T-helper 1 cell treated with Interleukin-12 subunit alpha and Interleukin-12 subunit beta and Interleukin-4 antibody, amounts not matched to agents 30 μg/mL and 1 μg/mL, for 36 hours (primary cell): ENCODE measurements at regions not wholly inside any gene's neighbourhood (a gene's known extent, or its start where the extent isn't known, plus 50 kb on each side); places are given as distances from the start of the nearest gene placed in this dataset.

ENCODE experiments used
- H3K27ac Mint-ChIP-seq: one replicate; pipeline ENCODE4 v1.8.0; 2021; ENCODE audit warnings: mild to moderate bottlenecking, mixed read lengths
- H3K27me3 Mint-ChIP-seq: one replicate; pipeline ENCODE4 v1.8.0; 2021; ENCODE audit warnings: low read depth, mixed read lengths
- H3K36me3 Mint-ChIP-seq: one replicate; pipeline ENCODE4 v1.8.0; 2021; ENCODE audit warnings: low read depth, mixed read lengths
- H3K4me1 Mint-ChIP-seq: one replicate; pipeline ENCODE4 v1.8.0; 2021; ENCODE audit warnings: low read depth, mixed read lengths
- H3K4me3 Mint-ChIP-seq: one replicate; pipeline ENCODE4 v1.8.0; 2021; ENCODE audit warnings: mild to moderate bottlenecking, moderate library complexity, mixed read lengths
- H3K9me3 Mint-ChIP-seq: one replicate; pipeline ENCODE4 v1.8.0; 2021; ENCODE audit warnings: mixed read lengths

- Mint-ChIP-seq H3K27ac (no peak overlapping the region), H3K36me3 (no peaks in the 10 kb centered on the region), H3K9me3 (no peaks in the 10 kb centered on the region), H3K27me3 (no peaks in the 10 kb centered on the region), H3K4me3 (no peak overlapping the region), H3K4me1 (peaks cover 17% of the 10 kb centered on the region)
Measured at GRCh38 chr17:77847221-77848085, 111.0 kb upstream of the TNRC6C start.

GRCh38 chr17:77848257-77848656 lies 110.2 kb upstream of the TNRC6C start:
- no peak overlapping the region for H3K4me3 Mint-ChIP-seq
- no peaks in the 10 kb centered on the region for H3K36me3 Mint-ChIP-seq
- H3K27ac Mint-ChIP-seq: no peak overlapping the region
- H3K4me1 Mint-ChIP-seq: peaks cover 11% of the 10 kb centered on the region
- H3K27me3 Mint-ChIP-seq: no peaks in the 10 kb centered on the region
- no peaks in the 10 kb centered on the region for H3K9me3 Mint-ChIP-seq

GRCh38 chr17:77849239-77849638 lies 109.3 kb upstream of the TNRC6C start:
- Mint-ChIP-seq H3K9me3 (no peaks in the 10 kb centered on the region), H3K4me3 (no peak overlapping the region), H3K4me1 (peaks cover 4% of the 10 kb centered on the region), H3K36me3 (no peaks in the 10 kb centered on the region), H3K27me3 (no peaks in the 10 kb centered on the region), H3K27ac (no peak overlapping the region)

- Mint-ChIP-seq H3K9me3 (no peaks in the 10 kb centered on the region), H3K4me3 (no peak overlapping the region), H3K4me1 (peaks cover 2% of the 10 kb centered on the region), H3K27ac (no peak overlapping the region), H3K27me3 (peaks cover 3% of the 10 kb centered on the region), H3K36me3 (no peaks in the 10 kb centered on the region)
Measured at GRCh38 chr17:77851921-77852320, 106.6 kb upstream of the TNRC6C start.

GRCh38 chr17:77852731-77853130 lies 105.8 kb upstream of the TNRC6C start:
- Mint-ChIP-seq H3K9me3 (no peaks in the 10 kb centered on the region), H3K4me3 (no peak overlapping the region), H3K4me1 (peaks cover 7% of the 10 kb centered on the region), H3K27me3 (peaks cover 3% of the 10 kb centered on the region), H3K36me3 (no peaks in the 10 kb centered on the region), H3K27ac (no peak overlapping the region)

- H3K4me1 Mint-ChIP-seq: peaks cover 7% of the 10 kb centered on the region
- H3K4me3 Mint-ChIP-seq: no peak overlapping the region
- no peaks in the 10 kb centered on the region for H3K9me3 Mint-ChIP-seq
- H3K27me3 Mint-ChIP-seq: peaks cover 3% of the 10 kb centered on the region
- no peaks in the 10 kb centered on the region for H3K36me3 Mint-ChIP-seq
- H3K27ac Mint-ChIP-seq: no peak overlapping the region
Measured at GRCh38 chr17:77853191-77853977, 105.1 kb upstream of the TNRC6C start.

- no peak overlapping the region for H3K4me3 Mint-ChIP-seq
- H3K36me3 Mint-ChIP-seq: no peaks in the 10 kb centered on the region
- H3K4me1 Mint-ChIP-seq: peaks cover 7% of the 10 kb centered on the region
- H3K9me3 Mint-ChIP-seq: no peaks in the 10 kb centered on the region
- no peak overlapping the region for H3K27ac Mint-ChIP-seq
- peaks cover 11% of the 10 kb centered on the region for H3K27me3 Mint-ChIP-seq
Measured at GRCh38 chr17:77854083-77854758, 104.3 kb upstream of the TNRC6C start.

GRCh38 chr17:77854759-77855745 lies 103.5 kb upstream of the TNRC6C start:
- Mint-ChIP-seq H3K9me3 (no peaks in the 10 kb centered on the region), H3K27ac (no peak overlapping the region), H3K27me3 (peaks cover 15% of the 10 kb centered on the region), H3K36me3 (no peaks in the 10 kb centered on the region), H3K4me3 (no peak overlapping the region), H3K4me1 (peaks cover 7% of the 10 kb centered on the region)

- Mint-ChIP-seq H3K9me3 (no peaks in the 10 kb centered on the region), H3K4me3 (no peak overlapping the region), H3K36me3 (no peaks in the 10 kb centered on the region), H3K4me1 (peaks cover 7% of the 10 kb centered on the region), H3K27ac (no peak overlapping the region), H3K27me3 (peaks cover 27% of the 10 kb centered on the region)
Measured at GRCh38 chr17:77856551-77857305, 101.8 kb upstream of the TNRC6C start.

GRCh38 chr17:77857306-77857555 lies 101.3 kb upstream of the TNRC6C start:
- Mint-ChIP-seq H3K4me3 (no peak overlapping the region), H3K36me3 (no peaks in the 10 kb centered on the region), H3K27me3 (peaks cover 27% of the 10 kb centered on the region), H3K4me1 (peaks cover 7% of the 10 kb centered on the region), H3K9me3 (no peaks in the 10 kb centered on the region), H3K27ac (no peak overlapping the region)

- Mint-ChIP-seq H3K9me3 (no peaks in the 10 kb centered on the region), H3K36me3 (no peaks in the 10 kb centered on the region), H3K27me3 (peaks cover 27% of the 10 kb centered on the region), H3K4me1 (peaks cover 7% of the 10 kb centered on the region), H3K27ac (no peak overlapping the region), H3K4me3 (no peak overlapping the region)
Measured at GRCh38 chr17:77857613-77858012, 100.9 kb upstream of the TNRC6C start.

GRCh38 chr17:77858291-77859034 lies 100.0 kb upstream of the TNRC6C start:
- H3K36me3 Mint-ChIP-seq: no peaks in the 10 kb centered on the region
- peaks cover 27% of the 10 kb centered on the region for H3K27me3 Mint-ChIP-seq
- H3K4me3 Mint-ChIP-seq: no peak overlapping the region
- H3K4me1 Mint-ChIP-seq: peaks cover 8% of the 10 kb centered on the region
- no peaks in the 10 kb centered on the region for H3K9me3 Mint-ChIP-seq
- no peak overlapping the region for H3K27ac Mint-ChIP-seq
